ENCODE measurements at regions not wholly inside any gene's neighbourhood (a gene's known extent, or its start where the extent isn't known, plus 50 kb on each side); places are given as distances from the start of the nearest gene placed in this dataset.

DNA sequence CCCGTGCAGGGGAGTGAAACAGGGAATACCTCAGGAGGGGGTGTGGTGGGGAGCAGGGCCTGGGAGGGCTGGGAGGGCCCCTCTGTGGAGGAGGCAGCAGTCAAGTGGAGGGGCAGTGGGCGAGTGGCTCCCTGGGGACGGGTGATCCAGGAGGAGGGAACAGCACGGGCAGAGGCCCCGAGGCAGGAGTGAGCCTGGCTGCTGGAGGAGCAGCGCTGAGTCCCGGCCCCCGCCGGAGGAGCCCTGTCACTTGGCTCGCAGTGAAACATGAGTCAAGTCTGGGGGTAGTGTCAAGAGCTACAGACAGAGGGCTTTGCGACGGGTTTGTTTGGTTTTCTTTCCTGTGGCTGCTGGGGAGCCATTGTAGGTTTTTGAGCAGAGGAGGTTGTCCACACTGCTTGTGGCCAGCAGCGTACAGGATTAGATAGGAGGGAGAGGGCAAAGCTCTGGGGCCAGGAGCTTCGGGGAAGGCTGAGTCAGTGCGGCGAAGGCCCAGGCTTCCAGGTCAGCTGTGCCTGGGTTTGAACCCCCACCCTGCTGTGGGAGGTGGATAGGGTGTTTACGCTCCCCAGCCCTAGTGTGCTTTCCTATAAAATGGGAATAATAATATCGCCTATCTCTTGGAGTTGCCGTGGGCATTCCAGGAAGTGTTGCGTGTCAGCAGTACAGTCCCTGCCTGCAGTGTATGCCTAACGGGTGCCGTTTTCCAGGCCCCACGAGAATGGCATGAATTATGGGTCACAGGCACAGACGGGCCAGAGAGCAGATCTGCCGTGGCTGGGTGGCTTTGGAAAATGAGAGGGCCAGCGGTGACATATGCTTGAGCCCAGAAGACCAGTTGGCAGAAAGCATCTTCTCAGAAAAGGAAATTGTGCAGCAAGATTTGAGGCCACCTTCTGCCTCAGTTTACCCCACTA lies 115.9 kb upstream of the CIBAR2 start:
- DNase-seq (ENCODE audit: low read depth) (peak; percentile 74), FAIRE-seq (no peak)
- peaks cover 35% of the 10 kb centered on the region for H3K4me1 ChIP-seq (ENCODE audit: insufficient read depth, low read length)
- H3K27ac ChIP-seq (ENCODE audit: low read depth, low read length), result peak overlapping the region; percentile 48
- H3K27ac Mint-ChIP-seq (ENCODE audit: unreplicated experiment), result peak overlapping the region; percentile 80
- no peak overlapping the region for H2AFZ ChIP-seq (ENCODE audit: low read depth, low read length)
- H3K9ac ChIP-seq (ENCODE audit: low read length), result peak overlapping the region; percentile 48
- H3K4me3 Mint-ChIP-seq (ENCODE audit: unreplicated experiment), result no peak overlapping the region
- TF ChIP-seq CTCF (IDR thresholded peaks at IDR 0.05; ENCODE audit: insufficient read depth, low read depth, low read length), result no peak
- no peak for TF ChIP-seq EZH2 (IDR thresholded peaks at IDR 0.05; ENCODE audit: insufficient read depth, low read length)
- H3K4me3 ChIP-seq (ENCODE audit: insufficient read depth, low read depth, low read length), result no peak overlapping the region
- H3K4me1 Mint-ChIP-seq (ENCODE audit: low read depth, unreplicated experiment), result peaks cover 16% of the 10 kb centered on the region
- H3K27me3 ChIP-seq (ENCODE audit: insufficient read depth, low read length), result no peaks in the 10 kb centered on the region
- peaks cover 19% of the 10 kb centered on the region for H3K79me2 ChIP-seq (ENCODE audit: insufficient read depth, low read length)
- no peaks in the 10 kb centered on the region for H3K9me3 ChIP-seq (ENCODE audit: insufficient read depth, low read depth, low read length)
- peaks cover 2% of the 10 kb centered on the region for H3K36me3 Mint-ChIP-seq (ENCODE audit: low read depth, unreplicated experiment)
- peak overlapping the region; percentile 69 for H3K4me2 ChIP-seq (ENCODE audit: low read length)
- peaks cover 58% of the 10 kb centered on the region for H4K20me1 ChIP-seq (ENCODE audit: insufficient read depth, low read length)
- no peaks in the 10 kb centered on the region for H3K36me3 ChIP-seq (ENCODE audit: insufficient read depth, low read length)
- H3K27me3 Mint-ChIP-seq (ENCODE audit: low read depth, unreplicated experiment), result no peaks in the 10 kb centered on the region
- H3K9me3 Mint-ChIP-seq (ENCODE audit: unreplicated experiment), result peaks cover 3% of the 10 kb centered on the region

DNA sequence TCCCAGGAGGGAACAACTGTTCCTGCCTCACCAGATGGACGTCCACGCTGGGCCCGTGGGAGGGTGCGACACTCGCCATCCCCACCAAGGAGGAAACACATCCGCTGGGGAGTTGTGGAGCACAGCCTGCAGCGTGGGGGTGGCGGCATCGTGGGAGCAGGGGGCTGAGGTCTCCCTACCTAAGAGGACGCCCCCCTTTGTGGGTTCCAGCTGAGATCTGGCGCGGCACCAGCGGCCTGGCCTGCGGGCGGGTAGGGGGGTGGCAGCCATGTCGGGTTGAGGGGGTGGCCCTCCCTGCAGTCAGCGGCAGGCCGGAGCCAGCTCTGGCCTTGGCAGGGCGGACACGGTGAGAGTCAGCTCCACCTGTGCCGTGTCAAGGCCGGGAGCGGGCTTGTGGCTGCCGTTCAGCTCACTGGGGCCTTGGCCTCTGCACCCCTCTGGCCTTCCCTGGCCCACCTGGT lies 116.7 kb upstream of the CIBAR2 start:
- no peaks in the 10 kb centered on the region for H3K9me3 ChIP-seq (ENCODE audit: insufficient read depth, low read depth, low read length)
- no peak overlapping the region for H3K9ac ChIP-seq (ENCODE audit: low read length)
- Mint-ChIP-seq H3K4me3 (ENCODE audit: unreplicated experiment) (no peak overlapping the region), H3K4me1 (ENCODE audit: low read depth, unreplicated experiment) (peaks cover 16% of the 10 kb centered on the region), H3K27me3 (ENCODE audit: low read depth, unreplicated experiment) (peaks cover 3% of the 10 kb centered on the region), H3K27ac (ENCODE audit: unreplicated experiment) (no peak overlapping the region), H3K36me3 (ENCODE audit: low read depth, unreplicated experiment) (peaks cover 2% of the 10 kb centered on the region), H3K9me3 (ENCODE audit: unreplicated experiment) (peaks cover 3% of the 10 kb centered on the region)
- H3K4me1 ChIP-seq (ENCODE audit: insufficient read depth, low read length), result peaks cover 35% of the 10 kb centered on the region
- FAIRE-seq, result no peak
- TF ChIP-seq CTCF (IDR thresholded peaks at IDR 0.05; ENCODE audit: insufficient read depth, low read depth, low read length) (no peak), EZH2 (IDR thresholded peaks at IDR 0.05; ENCODE audit: insufficient read depth, low read length) (no peak)
- H3K36me3 ChIP-seq (ENCODE audit: insufficient read depth, low read length), result no peaks in the 10 kb centered on the region
- no peaks in the 10 kb centered on the region for H3K27me3 ChIP-seq (ENCODE audit: insufficient read depth, low read length)
- peaks cover 19% of the 10 kb centered on the region for H3K79me2 ChIP-seq (ENCODE audit: insufficient read depth, low read length)
- DNase-seq (ENCODE audit: low read depth), result no peak
- H4K20me1 ChIP-seq (ENCODE audit: insufficient read depth, low read length), result peaks cover 62% of the 10 kb centered on the region
- H3K27ac ChIP-seq (ENCODE audit: low read depth, low read length), result no peak overlapping the region
- H3K4me2 ChIP-seq (ENCODE audit: low read length), result no peak overlapping the region
- no peak overlapping the region for H2AFZ ChIP-seq (ENCODE audit: low read depth, low read length)
- H3K4me3 ChIP-seq (ENCODE audit: insufficient read depth, low read depth, low read length), result no peak overlapping the region
